ENCODE measurements at regions not wholly inside any gene's neighbourhood (a gene's known extent, or its start where the extent isn't known, plus 50 kb on each side); places are given as distances from the start of the nearest gene placed in this dataset.

DNA sequence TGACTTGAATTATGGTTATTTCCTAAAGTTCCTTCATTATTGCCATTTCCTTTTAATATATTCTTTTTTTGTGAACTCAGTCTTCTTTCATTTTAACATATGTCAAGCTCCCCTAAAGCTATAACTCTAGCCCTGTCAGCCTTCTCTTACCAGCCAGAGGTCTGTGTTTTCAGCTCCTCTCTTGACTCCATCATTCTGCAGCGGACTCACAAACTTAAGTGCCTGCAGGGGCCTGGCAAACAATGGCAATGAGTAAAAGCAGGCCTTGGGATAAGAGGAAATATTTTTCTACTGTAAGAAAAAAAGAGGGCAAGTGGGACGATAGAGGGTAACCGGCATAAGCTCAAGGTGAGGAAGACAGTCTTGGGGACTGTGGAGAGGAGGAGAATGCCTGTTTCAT lies 424.5 kb upstream of the RGS6 start:
- TF ChIP-seq CTCF (IDR thresholded peaks at IDR 0.05; ENCODE audit: insufficient read depth, low read depth, low read length): no peak
- CTCF ChIA-PET: no interaction called here

GRCh38 chr14:71508901-71509300 lies 423.3 kb upstream of the RGS6 start:
- H3K36me3 ChIP-seq (ENCODE audit: control insufficient read depth, insufficient read depth, low read length): no peaks in the 10 kb centered on the region
- no peak for DNase-seq (ENCODE audit: low read depth)
- no peak for TF ChIP-seq CTCF (IDR thresholded peaks at IDR 0.05; ENCODE audit: insufficient read depth, low read depth, low read length)
- H3K4me3 ChIP-seq (ENCODE audit: low read depth, low read length): no peak overlapping the region
- ChIA-PET POLR2A (no interaction called here), CTCF (no interaction called here)
- H3K27me3 ChIP-seq (ENCODE audit: control insufficient read depth, insufficient read depth, low read length): no peaks in the 10 kb centered on the region

More for the DNA sequence above, 424.5 kb upstream of the RGS6 start:
- H3K4me3 ChIP-seq (ENCODE audit: low read depth, low read length): no peak overlapping the region
- POLR2A ChIA-PET: interaction anchor here (0.6 kb wide), 1 partner anchor 10 kb away, joined by 3 read pairs; no protein-coding TSS in a partner anchor
- no peaks in the 10 kb centered on the region for H3K27me3 ChIP-seq (ENCODE audit: control insufficient read depth, insufficient read depth, low read length)
- no peak for DNase-seq (ENCODE audit: low read depth)
- H3K36me3 ChIP-seq (ENCODE audit: control insufficient read depth, insufficient read depth, low read length): no peaks in the 10 kb centered on the region

GRCh38 chr14:71511152-71511551 lies 421.1 kb upstream of the RGS6 start:
- no peak overlapping the region for H3K4me3 ChIP-seq (ENCODE audit: low read depth, low read length)
- no peak for DNase-seq (ENCODE audit: low read depth)
- H3K27me3 ChIP-seq (ENCODE audit: control insufficient read depth, insufficient read depth, low read length): no peaks in the 10 kb centered on the region
- peaks cover 2% of the 10 kb centered on the region for H3K36me3 ChIP-seq (ENCODE audit: control insufficient read depth, insufficient read depth, low read length)
- POLR2A ChIA-PET: no interaction called here
- CTCF ChIA-PET: no interaction called here
- no peak for TF ChIP-seq CTCF (IDR thresholded peaks at IDR 0.05; ENCODE audit: insufficient read depth, low read depth, low read length)

- Histone ChIP-seq H3K4me3 (ENCODE audit: low read depth, low read length) (no peak overlapping the region), H3K27me3 (ENCODE audit: control insufficient read depth, insufficient read depth, low read length) (no peaks in the 10 kb centered on the region), H3K36me3 (ENCODE audit: control insufficient read depth, insufficient read depth, low read length) (peaks cover 2% of the 10 kb centered on the region)
- ChIA-PET POLR2A (no interaction called here), CTCF (interaction anchor here (0.9 kb wide), 1 partner anchor 24 kb away, joined by 3 read pairs; no protein-coding TSS in a partner anchor)
- no peak for DNase-seq (ENCODE audit: low read depth)
- TF ChIP-seq CTCF (IDR thresholded peaks at IDR 0.05; ENCODE audit: insufficient read depth, low read depth, low read length): no peak
Measured at GRCh38 chr14:71514941-71515919, 417.0 kb upstream of the RGS6 start.

GRCh38 chr14:71521238-71522135 lies 410.7 kb upstream of the RGS6 start:
- ChIA-PET CTCF (no interaction called here), POLR2A (no interaction called here)
- no peak for DNase-seq (ENCODE audit: low read depth)
- no peak overlapping the region for H3K4me3 ChIP-seq (ENCODE audit: low read depth, low read length)
- no peaks in the 10 kb centered on the region; the same call in 1 of the 2 replicates for H3K36me3 ChIP-seq (ENCODE audit: control insufficient read depth, insufficient read depth, low read length)
- TF ChIP-seq CTCF (IDR thresholded peaks at IDR 0.05; ENCODE audit: insufficient read depth, low read depth, low read length): no peak
- H3K27me3 ChIP-seq (ENCODE audit: control insufficient read depth, insufficient read depth, low read length): no peaks in the 10 kb centered on the region

Data from BJ (cell line).